Spinal cord (tissue), 9 donors: ENCODE measurements at regions not wholly inside any gene's neighbourhood (a gene's known extent, or its start where the extent isn't known, plus 50 kb on each side); places are given as distances from the start of the nearest gene placed in this dataset.

Source experiments
- DNase-seq, 6 donors: peaks; one replicate each; pipeline versions ENCODE4 v3.0.0 to v3.0.0-alpha.2; 2013 to 2015; ENCODE audit warnings: low spot score in 6 of 6, low read depth in 4 of 6
- H3K27ac ChIP-seq: one replicate; pipeline ENCODE4 v1.5.1; 2013; ENCODE audit warnings: low read depth, low read length, control low read depth
- H3K27me3 ChIP-seq: one replicate; pipeline ENCODE4 v1.6.1; 2013; ENCODE audit warnings: low read length; ENCODE audit not compliant: control insufficient read depth, insufficient read depth
- H3K36me3 ChIP-seq: one replicate; pipeline ENCODE4 v1.6.1; 2013; ENCODE audit warnings: low read length; ENCODE audit not compliant: control insufficient read depth, insufficient read depth
- H3K4me1 ChIP-seq: one replicate; pipeline ENCODE4 v1.6.1; 2013; ENCODE audit warnings: low read length; ENCODE audit not compliant: control insufficient read depth, insufficient read depth
- H3K4me3 ChIP-seq: one replicate; pipeline ENCODE4 v1.5.1; 2013; ENCODE audit warnings: low read depth, low read length, control low read depth
- H3K9me3 ChIP-seq: one replicate; pipeline ENCODE4 v1.6.1; 2013; ENCODE audit warnings: low read length; ENCODE audit not compliant: control insufficient read depth, insufficient read depth
- WGBS: methylation state at CpG from one replicate; pipeline ENCODE4 v1.1.5; 2013; ENCODE audit warnings: missing lambda C conversion rate; ENCODE audit not compliant: insufficient coverage; 5-methylcytosine and 5-hydroxymethylcytosine counted together
- donor health status: healthy.

- no peak overlapping the region for H3K27ac ChIP-seq
- peaks cover 3% of the 10 kb centered on the region for H3K36me3 ChIP-seq
- peaks cover 40% of the 10 kb centered on the region for H3K4me1 ChIP-seq
- H3K9me3 ChIP-seq, result no peaks in the 10 kb centered on the region
- H3K4me3 ChIP-seq, result no peak overlapping the region
- WGBS, result 91% methylated on average over 1 of the region's 4 CpGs
- DNase-seq, result no peak
- peaks cover 2% of the 10 kb centered on the region for H3K27me3 ChIP-seq
These were observed 328.3 kb upstream of the RTL1 start for GRCh38 chr14:101231828-101232227.

DNA sequence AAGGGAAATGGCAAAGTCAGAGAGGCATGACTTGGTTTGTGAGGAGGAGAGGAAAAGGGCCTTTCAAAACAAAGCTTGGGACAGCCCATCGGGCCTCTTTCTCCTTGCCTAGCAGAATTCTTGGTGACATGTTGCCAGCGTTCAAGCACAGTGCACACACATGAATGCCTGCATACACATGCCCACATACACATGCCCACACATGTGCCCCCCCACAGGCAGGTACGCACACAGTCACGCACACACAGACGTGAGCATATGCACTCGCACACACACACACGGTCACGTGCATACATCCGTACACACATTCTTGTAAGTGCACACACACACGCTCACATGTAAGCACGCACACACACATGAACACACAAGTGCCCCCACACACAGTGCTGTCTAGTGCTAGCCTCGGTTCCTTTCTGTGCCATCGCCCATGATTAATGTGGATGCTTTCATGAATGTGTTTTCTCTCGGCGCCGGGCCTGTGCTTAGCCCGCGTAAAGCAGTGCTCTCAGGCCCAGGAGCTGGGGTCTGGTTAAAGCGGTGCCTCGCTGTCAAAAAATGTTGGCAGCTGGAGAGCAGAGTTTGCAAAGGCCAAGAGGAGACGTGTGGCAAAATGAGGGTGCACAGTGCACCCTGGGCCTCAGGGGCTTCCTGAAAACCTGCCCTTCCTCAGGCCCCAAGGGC lies 328.8 kb upstream of the DIO3 start:
- 57% methylated on average over 21 of the region's 21 CpGs for WGBS

GRCh38 chr14:101233021-101233366 lies 328.3 kb upstream of the DIO3 start:
- Histone ChIP-seq H3K9me3 (no peaks in the 10 kb centered on the region), H3K4me3 (no peak overlapping the region), H3K4me1 (peaks cover 39% of the 10 kb centered on the region), H3K36me3 (peaks cover 3% of the 10 kb centered on the region), H3K27ac (no peak overlapping the region), H3K27me3 (peaks cover 2% of the 10 kb centered on the region)
- DNase-seq, result peak in 3 of 6 donors; percentile 36 to 80 (median 79)
- WGBS, result 23% methylated on average over 15 of the region's 15 CpGs

More for the DNA sequence above, 328.8 kb upstream of the DIO3 start:
- peak in 2 of 6 donors; percentile 41 to 57 for DNase-seq
- peaks cover 2% of the 10 kb centered on the region for H3K27me3 ChIP-seq
- H3K27ac ChIP-seq, result no peak overlapping the region
- H3K36me3 ChIP-seq, result peaks cover 3% of the 10 kb centered on the region
- H3K9me3 ChIP-seq, result no peaks in the 10 kb centered on the region
- peaks cover 39% of the 10 kb centered on the region for H3K4me1 ChIP-seq
- no peak overlapping the region for H3K4me3 ChIP-seq

DNA sequence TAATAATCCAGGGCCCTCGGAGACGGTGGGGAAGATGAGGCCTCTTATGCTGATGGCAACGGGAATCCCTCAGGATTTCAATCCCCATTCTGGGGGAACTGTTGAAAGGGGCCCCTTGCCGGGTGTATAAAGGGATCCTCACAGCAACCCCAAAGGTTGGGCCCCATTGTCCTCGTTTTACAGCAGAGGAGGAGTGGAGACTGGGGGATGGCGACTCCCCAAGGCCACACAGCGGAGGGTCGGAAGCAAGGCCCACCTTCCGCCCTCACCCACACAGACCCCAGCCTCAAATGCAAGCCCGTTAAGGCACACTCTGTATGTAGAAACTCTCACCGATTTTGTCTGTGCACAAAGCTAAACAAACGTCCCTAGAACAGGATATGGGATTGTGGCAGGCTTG lies 327.9 kb upstream of the DIO3 start:
- 0% methylated on average over 2 of the region's 12 CpGs for WGBS
- Histone ChIP-seq H3K36me3 (peaks cover 3% of the 10 kb centered on the region), H3K27ac (no peak overlapping the region), H3K27me3 (peaks cover 2% of the 10 kb centered on the region), H3K4me3 (no peak overlapping the region), H3K9me3 (no peaks in the 10 kb centered on the region), H3K4me1 (peaks cover 39% of the 10 kb centered on the region)
- DNase-seq, result no peak

DNA sequence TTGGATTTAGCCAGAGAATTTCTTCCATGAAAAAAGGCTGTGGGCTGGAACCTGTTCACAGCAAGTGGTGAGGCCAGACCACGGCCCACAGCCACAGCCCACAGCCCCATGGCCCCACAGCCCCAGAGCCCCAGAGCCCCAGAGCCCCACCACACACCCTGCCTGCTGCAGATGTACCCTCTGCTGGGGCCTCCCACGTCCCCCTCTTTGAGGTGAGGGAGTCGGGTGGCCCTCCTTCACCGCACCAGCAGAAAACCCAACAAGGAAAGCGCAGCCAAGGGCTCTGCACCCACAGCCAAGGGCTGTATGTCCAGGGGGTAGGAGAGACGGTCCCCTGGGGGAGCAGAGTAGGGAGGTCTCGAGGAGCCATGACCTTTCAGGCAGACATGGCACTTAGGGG lies 327.5 kb upstream of the DIO3 start:
- no peaks in the 10 kb centered on the region for H3K9me3 ChIP-seq
- H3K4me3 ChIP-seq, result no peak overlapping the region
- no peak overlapping the region for H3K27ac ChIP-seq
- peaks cover 3% of the 10 kb centered on the region for H3K36me3 ChIP-seq
- no peak for DNase-seq
- peaks cover 39% of the 10 kb centered on the region for H3K4me1 ChIP-seq
- H3K27me3 ChIP-seq, result peaks cover 2% of the 10 kb centered on the region
- WGBS, result 85% methylated on average over 3 of the region's 7 CpGs

GRCh38 chr14:101234244-101234937 lies 326.9 kb upstream of the DIO3 start:
- H3K27ac ChIP-seq, result no peak overlapping the region
- DNase-seq, result peak in 1 of 6 donors; percentile 10
- H3K27me3 ChIP-seq, result peaks cover 2% of the 10 kb centered on the region

GRCh38 chr14:101234999-101235334 lies 326.3 kb upstream of the DIO3 start:
- 88% methylated on average over 12 of the region's 12 CpGs for WGBS
- Histone ChIP-seq H3K36me3 (no peaks in the 10 kb centered on the region), H3K27me3 (peaks cover 2% of the 10 kb centered on the region), H3K4me3 (no peak overlapping the region), H3K4me1 (peaks cover 39% of the 10 kb centered on the region), H3K27ac (no peak overlapping the region), H3K9me3 (no peaks in the 10 kb centered on the region)
- DNase-seq, result no peak

More at GRCh38 chr14:101234244-101234937, 326.9 kb upstream of the DIO3 start:
- Histone ChIP-seq H3K4me1 (peaks cover 39% of the 10 kb centered on the region), H3K36me3 (no peaks in the 10 kb centered on the region), H3K4me3 (no peak overlapping the region), H3K9me3 (no peaks in the 10 kb centered on the region)
- 64% methylated on average over 23 of the region's 23 CpGs for WGBS

DNA sequence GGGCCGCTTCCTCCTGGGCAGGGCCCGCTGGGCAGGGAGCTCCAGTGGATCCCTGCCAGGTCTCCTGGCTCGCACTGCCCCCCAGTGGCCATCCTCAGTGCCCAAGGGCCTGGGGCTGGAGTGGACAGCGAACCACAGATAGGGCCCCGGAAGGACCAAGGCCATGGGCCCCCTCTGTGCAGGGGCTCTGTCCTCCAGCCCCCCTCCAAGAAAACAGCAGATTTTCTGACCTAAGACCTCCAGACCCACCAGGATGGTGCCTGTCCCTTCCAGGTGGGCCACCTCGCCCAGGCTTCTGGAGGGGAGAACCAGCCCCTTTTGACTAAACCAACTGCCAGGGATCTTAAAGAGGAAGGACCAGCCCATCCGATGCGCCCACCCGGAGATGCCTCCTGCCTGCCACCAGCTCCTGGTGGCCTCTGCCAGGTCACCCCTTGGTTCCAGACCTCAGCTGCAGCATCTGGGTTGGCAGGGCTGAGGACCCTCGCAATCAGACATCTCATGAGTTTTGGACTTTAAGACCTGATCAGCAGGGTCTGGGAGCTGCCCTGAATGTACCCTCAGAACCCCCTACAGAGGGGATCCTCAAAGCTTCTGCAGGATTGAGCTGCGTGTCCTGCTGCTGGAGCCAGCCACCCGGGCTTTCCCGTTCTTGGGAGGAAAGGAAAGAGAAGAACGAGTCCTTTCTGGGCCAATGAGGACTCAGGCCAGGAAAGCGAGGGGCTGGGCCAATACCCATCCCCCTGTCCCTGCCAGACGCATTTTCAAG lies 325.8 kb upstream of the DIO3 start:
- Histone ChIP-seq H3K9me3 (no peaks in the 10 kb centered on the region), H3K36me3 (no peaks in the 10 kb centered on the region), H3K27ac (no peak overlapping the region), H3K4me1 (peaks cover 39% of the 10 kb centered on the region), H3K4me3 (no peak overlapping the region), H3K27me3 (peaks cover 2% of the 10 kb centered on the region)
- WGBS, result 63% methylated on average over 14 of the region's 16 CpGs
- DNase-seq, result peak in 2 of 6 donors; percentile 63 to 68

- DNase-seq, result no peak
- Histone ChIP-seq H3K4me1 (peaks cover 39% of the 10 kb centered on the region), H3K9me3 (no peaks in the 10 kb centered on the region), H3K4me3 (no peak overlapping the region), H3K27ac (no peak overlapping the region), H3K36me3 (no peaks in the 10 kb centered on the region), H3K27me3 (peaks cover 2% of the 10 kb centered on the region)
- WGBS, result 95% methylated on average over 13 of the region's 15 CpGs
These were observed 324.6 kb upstream of the DIO3 start for GRCh38 chr14:101236496-101237251.
